Astrocyte of the spinal cord (primary cell): ENCODE measurements at regions not wholly inside any gene's neighbourhood (a gene's known extent, or its start where the extent isn't known, plus 50 kb on each side); places are given as distances from the start of the nearest gene placed in this dataset.
A peak's percentile ranks its signal among the peaks of the same experiment; 100 is the strongest.
"Not testable (repeated sequence)": the region's sequence is repeated elsewhere in the genome, so short reads cannot be mapped to it uniquely, and the experiment has no call there.

ENCODE experiments used
- DNase-seq: peaks from one replicate; pipeline ENCODE4 v3.0.0; 2011; ENCODE audit warnings: low read depth, low spot score
- H3K4me3 ChIP-seq: 2 replicates; pipeline ENCODE4 v1.5.1; 2011; ENCODE audit warnings: low read depth, mild to moderate bottlenecking, low read length, moderate library complexity
- CTCF ChIP-seq: IDR thresholded peaks from 2 replicates; pipeline ENCODE4 v1.5.1; 2012; ENCODE audit warnings: low read depth, mild to moderate bottlenecking, low read length, inconsistent platforms
- in situ Hi-C: cut with HindIII; loops from 2 replicates; pipeline ENCODE4 v1.10.0; 2017; ENCODE audit warnings: low sequenced_read_pairs

- in situ Hi-C loops = no loop called here
- no peak for DNase-seq
- H3K4me3 ChIP-seq = no peak overlapping the region
- TF ChIP-seq CTCF = no peak
Observed at GRCh38 chr18:68172842-68173549, 541.9 kb downstream of the TMX3 start.

- no peak for TF ChIP-seq CTCF
- in situ Hi-C loops = no loop called here
Observed at GRCh38 chr18:68164909-68165308, 550.0 kb downstream of the TMX3 start.

GRCh38 chr18:68153821-68154220 is 561.1 kb downstream of the TMX3 start:
- in situ Hi-C loops, DNase-seq, H3K4me3 ChIP-seq: not testable (repeated sequence)

More at GRCh38 chr18:68164909-68165308, 550.0 kb downstream of the TMX3 start:
- no peak for DNase-seq
- H3K4me3 ChIP-seq = no peak overlapping the region

- in situ Hi-C loops = no loop called here
Observed at GRCh38 chr18:68152770-68153169, 562.1 kb downstream of the TMX3 start.

GRCh38 chr18:68150961-68151360 is 563.9 kb downstream of the TMX3 start:
- in situ Hi-C loops = no loop called here
- no peak overlapping the region for H3K4me3 ChIP-seq
- no peak for TF ChIP-seq CTCF
- DNase-seq = no peak

More at GRCh38 chr18:68152770-68153169, 562.1 kb downstream of the TMX3 start:
- H3K4me3 ChIP-seq = no peak overlapping the region
- DNase-seq = no peak
- no peak for TF ChIP-seq CTCF

GRCh38 chr18:68148863-68149262 is 566.0 kb downstream of the TMX3 start:
- no peak for DNase-seq
- H3K4me3 ChIP-seq = no peak overlapping the region
- no peak for TF ChIP-seq CTCF
- in situ Hi-C loops = no loop called here

GRCh38 chr18:68147728-68148127 is 567.2 kb downstream of the TMX3 start:
- H3K4me3 ChIP-seq = no peak overlapping the region
- no peak for TF ChIP-seq CTCF
- in situ Hi-C loops = no loop called here
- peak; percentile 5 for DNase-seq
